Astrocyte of the cerebellum (primary cell): ENCODE measurements at regions not wholly inside any gene's neighbourhood (a gene's known extent, or its start where the extent isn't known, plus 50 kb on each side); places are given as distances from the start of the nearest gene placed in this dataset.

Experiments
- DNase-seq: peaks from one replicate; pipeline ENCODE4 v3.0.0-alpha.2; 2011; ENCODE audit warnings: low read depth
- H3K4me3 ChIP-seq: 2 replicates; pipeline ENCODE4 v1.5.1; 2011; ENCODE audit warnings: mild to moderate bottlenecking, low read depth, low read length, moderate library complexity
- in situ Hi-C: cut with HindIII; loops from 2 replicates; pipeline ENCODE4 v1.10.0; 2017; ENCODE audit warnings: low sequenced_read_pairs
- TF ChIP-seq, protein P1 (sequence below): IDR thresholded peaks from 2 replicates; pipeline ENCODE4 v1.5.1; 2012; ENCODE audit warnings: low read length, low read depth, moderate library complexity, mild to moderate bottlenecking; ENCODE audit errors: missing control alignments

DNA sequence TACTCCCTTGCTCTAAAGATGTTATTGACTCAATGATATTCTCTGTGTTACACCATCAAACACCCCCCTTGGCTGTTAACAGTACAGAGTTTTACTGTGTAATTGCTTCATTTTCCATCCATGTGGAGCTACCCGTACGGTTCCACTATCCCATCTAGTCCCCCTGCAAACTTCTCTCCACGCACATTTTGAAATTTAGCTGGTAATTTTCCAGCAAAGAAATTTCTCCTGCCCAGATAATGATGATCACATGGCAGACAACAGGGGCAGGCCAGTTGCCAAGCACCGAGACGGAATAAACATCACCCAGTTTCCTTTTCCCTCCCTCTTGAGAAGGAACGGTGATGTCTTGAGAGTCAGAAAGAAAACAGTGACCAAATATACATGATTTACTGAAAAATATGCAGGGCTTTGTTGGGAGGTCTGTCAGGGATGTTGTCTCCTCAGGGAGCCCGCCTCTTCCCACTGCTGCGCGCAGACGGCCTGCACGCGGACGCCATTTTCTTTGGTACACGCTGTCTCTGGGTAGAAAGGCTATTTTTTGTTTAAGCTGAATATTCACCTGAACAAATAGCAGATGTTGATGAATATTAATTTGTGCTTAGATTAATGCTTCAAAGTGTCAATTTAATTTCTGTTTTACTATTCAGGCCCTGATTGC lies 109.9 kb downstream of the OLFM4 start:
- DNase-seq, result no peak
- in situ Hi-C loops, result no loop called here
- H3K4me3 ChIP-seq, result no peak overlapping the region
- TF ChIP-seq, protein P1, sequence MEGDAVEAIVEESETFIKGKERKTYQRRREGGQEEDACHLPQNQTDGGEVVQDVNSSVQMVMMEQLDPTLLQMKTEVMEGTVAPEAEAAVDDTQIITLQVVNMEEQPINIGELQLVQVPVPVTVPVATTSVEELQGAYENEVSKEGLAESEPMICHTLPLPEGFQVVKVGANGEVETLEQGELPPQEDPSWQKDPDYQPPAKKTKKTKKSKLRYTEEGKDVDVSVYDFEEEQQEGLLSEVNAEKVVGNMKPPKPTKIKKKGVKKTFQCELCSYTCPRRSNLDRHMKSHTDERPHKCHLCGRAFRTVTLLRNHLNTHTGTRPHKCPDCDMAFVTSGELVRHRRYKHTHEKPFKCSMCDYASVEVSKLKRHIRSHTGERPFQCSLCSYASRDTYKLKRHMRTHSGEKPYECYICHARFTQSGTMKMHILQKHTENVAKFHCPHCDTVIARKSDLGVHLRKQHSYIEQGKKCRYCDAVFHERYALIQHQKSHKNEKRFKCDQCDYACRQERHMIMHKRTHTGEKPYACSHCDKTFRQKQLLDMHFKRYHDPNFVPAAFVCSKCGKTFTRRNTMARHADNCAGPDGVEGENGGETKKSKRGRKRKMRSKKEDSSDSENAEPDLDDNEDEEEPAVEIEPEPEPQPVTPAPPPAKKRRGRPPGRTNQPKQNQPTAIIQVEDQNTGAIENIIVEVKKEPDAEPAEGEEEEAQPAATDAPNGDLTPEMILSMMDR, result no peak

DNA sequence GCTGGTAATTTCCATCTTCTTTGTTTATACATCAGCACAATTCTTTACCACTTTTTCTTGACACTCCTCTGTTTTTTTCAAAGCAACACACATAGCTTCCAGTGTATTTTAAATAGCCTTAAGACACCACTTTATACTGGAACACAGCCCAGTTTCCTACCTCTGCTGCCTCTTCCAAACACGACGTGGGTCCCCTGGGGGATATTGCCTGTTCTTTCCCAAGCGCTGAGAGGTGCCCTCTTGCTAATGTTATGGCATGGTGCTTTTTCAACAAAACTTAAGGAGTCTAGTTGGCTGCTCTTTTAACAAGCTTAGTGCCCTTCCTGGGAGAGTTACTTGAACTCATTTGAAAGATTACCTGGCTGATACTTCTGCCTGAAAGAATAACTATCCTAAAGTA lies 112.7 kb downstream of the OLFM4 start:
- in situ Hi-C loops, result no loop called here
- TF ChIP-seq, protein P1, result no peak
- H3K4me3 ChIP-seq, result no peak overlapping the region
- no peak for DNase-seq

DNA sequence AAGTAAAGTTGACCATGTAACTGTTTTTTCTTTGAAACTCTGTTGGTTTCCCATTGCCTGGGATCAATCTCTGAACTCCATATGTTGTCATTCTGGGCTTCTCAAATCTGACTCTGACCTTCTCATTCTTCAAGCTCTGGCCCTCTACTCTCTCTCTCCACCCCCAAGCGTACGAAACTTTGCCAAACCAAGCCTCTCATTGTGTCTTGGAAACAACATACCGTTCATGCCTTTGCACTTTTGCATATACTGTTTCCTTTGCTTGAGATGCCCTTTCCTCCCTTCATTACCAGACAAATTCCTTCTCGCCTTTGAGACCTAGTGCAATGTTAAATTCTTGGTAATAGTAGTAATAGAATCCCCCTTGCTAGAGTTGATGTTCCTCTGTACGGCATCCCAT lies 113.7 kb downstream of the OLFM4 start:
- in situ Hi-C loops, result no loop called here
- DNase-seq, result no peak
- TF ChIP-seq, protein P1, result no peak
- H3K4me3 ChIP-seq, result no peak overlapping the region

DNA sequence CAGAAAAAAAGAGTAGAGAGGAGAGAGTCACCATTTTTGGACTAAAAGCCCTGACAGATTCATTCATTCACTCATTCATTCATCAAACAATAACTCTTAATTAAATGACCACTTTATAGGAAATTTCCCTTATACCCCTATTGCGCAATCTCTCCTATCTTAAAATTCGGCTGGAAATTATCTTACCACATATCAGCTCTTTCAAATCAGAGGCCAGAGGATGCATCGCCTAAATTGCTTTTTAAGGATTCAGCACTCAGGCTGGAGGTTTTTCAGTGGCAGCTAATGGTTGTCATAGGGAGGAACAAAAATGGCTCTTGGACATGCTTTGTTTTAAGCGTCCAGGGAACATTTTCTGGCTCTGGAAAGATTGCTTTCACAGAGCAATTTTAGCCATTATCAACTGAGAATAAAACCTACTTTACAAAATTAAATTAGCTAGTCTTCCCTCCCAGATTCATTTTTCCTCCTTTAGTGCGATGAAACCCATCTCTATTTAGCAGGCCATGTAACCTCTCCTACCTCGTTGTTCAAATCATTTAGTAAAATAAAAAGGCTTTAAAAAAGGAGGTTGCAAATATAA lies 115.2 kb downstream of the OLFM4 start:
- in situ Hi-C loops, result no loop called here
- TF ChIP-seq, protein P1, result no peak

DNA sequence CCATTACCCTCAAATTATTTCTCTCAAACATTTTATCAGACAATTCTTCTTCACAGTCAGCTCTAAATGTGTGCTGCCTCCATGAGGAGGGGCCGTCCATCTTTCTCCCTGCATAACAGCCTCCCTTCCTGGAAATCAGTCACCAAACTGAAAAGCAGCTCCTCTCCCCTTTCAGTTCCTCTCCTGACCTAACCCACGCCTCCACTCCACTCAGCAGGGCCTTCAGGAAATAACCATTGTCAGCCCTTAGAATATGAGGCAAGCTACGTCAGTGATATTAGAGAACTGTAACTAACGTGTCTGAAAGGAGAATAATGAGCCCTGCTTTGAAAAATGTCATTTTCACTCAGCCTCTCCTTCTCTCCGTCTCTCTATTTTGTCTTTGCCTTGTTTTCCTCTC lies 116.2 kb downstream of the OLFM4 start:
- in situ Hi-C loops, result no loop called here
- TF ChIP-seq, protein P1, result no peak
- no peak for DNase-seq
- H3K4me3 ChIP-seq, result no peak overlapping the region

More for the DNA sequence above, 115.2 kb downstream of the OLFM4 start:
- no peak for DNase-seq
- no peak overlapping the region for H3K4me3 ChIP-seq

DNA sequence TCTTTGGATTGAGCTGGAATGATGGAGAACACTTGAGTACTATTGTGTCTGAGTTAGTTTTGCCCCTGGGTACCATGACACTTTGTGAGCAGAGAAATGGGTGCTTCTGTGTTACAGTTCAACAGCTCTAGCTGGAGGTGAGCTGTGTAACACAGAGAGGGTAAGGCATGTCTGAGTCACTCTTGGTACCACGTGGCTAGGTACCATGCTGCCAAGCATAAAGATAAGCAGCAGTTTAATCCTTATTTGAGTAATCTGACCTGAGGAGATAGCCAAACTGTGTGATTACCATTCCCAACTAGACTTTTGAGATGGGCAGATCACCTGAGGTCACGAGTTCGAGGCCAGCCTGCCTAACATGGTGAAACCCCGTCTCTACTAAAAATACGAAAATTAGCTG lies 122.0 kb downstream of the OLFM4 start:
- TF ChIP-seq, protein P1, result no peak
- no peak for DNase-seq
- H3K4me3 ChIP-seq, result no peak overlapping the region
- in situ Hi-C loops, result no loop called here
